Fibroblast of skin of back (primary cell): ENCODE measurements at regions not wholly inside any gene's neighbourhood (a gene's known extent, or its start where the extent isn't known, plus 50 kb on each side); places are given as distances from the start of the nearest gene placed in this dataset.
"Not testable (repeated sequence)": the region's sequence is repeated elsewhere in the genome, so short reads cannot be mapped to it uniquely, and the experiment has no call there.

ENCODE experiments used
- DNase-seq: peaks from one replicate; pipeline ENCODE4 v3.0.0-alpha.2; 2013

- DNase-seq = peak; percentile 84
These were observed 113.4 kb downstream of the FAM50B start for GRCh38 chr6:3962291-3963280.

DNA sequence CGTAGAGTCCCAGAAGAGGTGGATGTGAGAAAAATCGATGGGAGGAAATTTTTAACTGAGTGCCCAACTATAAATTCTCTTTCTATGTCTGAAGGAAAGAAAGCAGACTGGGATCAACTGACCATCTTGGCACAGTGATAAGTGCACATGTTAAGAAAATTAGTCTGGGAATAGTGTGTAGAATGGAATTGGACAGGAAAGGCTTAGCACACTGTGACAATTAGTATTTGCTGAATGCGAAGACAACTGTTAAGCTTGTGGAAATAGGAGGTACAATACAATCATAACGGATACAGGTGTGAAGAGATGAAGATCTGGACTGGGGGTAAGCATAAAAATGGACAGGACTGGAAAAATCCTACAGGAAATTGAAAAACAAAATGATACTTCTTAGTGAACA, 114.3 kb downstream of the FAM50B start:
- DNase-seq = no peak

DNA sequence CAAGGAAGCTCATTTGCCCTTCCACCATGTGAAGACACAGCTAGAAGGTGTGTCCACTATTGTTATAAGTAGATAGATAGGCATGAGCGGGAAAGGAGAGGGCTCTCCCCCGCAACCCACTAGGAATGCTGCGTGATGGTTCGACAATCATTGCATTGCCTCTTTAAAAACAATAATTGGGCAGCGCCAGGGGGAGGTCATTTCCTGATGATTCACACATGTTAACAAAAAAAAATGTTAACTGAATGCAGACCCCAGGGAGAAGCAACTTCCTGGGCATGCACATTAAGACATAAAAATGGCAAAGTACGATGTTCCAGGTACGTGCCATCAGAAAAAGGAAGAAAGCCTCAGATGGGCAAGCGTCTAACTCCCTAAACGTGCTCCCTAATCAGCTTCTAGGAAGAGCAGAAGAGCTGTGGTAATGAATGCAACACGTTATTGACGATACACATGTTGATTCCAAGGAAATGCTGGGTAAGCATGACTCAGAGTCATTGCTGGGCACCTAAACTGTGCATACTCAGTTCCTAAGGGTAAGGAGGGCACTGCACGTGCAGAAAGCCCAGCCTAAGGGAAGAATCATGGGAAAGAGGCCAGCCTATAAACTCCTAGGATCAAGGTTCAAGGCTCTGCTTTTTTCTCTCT, 113.7 kb downstream of the FAM217A start:
- peak; percentile 74 for DNase-seq

DNA sequence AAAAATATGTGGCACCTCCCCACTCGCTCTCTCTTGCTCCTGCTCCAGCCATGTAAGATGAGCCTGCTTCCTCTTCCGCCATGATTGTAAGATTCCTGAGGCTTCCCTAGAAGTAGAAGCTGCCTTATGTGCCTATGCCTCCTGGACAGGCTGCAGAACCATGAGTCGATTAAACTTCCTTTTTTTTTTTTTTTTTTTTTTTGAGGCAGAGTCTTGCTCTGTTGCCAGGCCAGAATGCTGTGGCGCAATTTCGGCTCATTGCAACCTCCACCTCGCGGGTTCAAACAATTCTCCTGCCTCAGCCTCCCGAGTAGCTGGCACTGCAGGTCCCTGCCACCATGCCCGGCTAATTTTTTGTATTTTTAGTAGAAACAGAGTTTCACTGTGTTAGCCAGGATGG, 112.5 kb downstream of the FAM217A start:
- DNase-seq = no peak

- no peak for DNase-seq
These were observed 108.8 kb downstream of the FAM217A start for GRCh38 chr6:3970097-3970496.

- DNase-seq = not testable (repeated sequence)
These were observed 105.8 kb downstream of the FAM217A start for GRCh38 chr6:3973152-3973551.

- DNase-seq = peak; percentile 96
These were observed 100.8 kb downstream of the FAM217A start for GRCh38 chr6:3977875-3978711.

DNA sequence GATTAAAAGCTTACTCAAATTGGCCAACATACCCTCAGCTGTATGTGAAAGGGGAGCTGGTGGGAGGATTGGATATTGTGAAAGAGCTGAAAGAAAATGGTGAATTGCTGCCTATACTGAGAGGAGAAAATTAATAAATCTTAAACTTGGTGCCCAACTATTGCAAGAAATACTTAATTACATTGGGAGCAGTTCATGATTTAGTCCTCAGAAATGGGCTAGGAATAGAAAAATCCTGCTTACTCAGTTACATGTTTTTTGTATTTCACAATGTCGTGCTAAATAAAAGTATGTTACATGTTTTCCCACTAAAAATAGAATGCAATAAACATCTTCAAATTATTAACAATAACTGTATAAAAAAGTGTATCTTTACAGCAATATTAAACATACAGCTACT, 100.0 kb downstream of the FAM217A start:
- DNase-seq = not testable (repeated sequence)

DNA sequence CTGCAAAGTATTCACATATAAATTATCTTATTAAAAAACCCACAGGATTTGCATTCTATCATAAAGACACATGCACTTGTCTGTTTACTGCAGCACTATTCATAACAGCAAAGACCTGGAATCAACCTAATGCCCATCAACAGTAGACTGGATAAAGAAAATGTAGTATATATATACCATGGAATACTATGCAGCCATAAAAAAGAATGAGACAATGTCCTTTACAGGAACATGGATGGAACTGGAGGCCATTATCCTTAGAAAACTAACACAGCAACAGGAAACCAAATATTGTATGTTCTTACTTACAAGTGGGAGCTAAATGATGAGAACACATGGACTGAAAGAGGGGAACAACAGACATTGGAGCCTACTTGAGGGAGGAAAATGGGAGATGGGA, 97.0 kb downstream of the FAM217A start:
- DNase-seq = no peak

GRCh38 chr6:3983778-3984177, 95.2 kb downstream of the FAM217A start:
- no peak for DNase-seq

- no peak for DNase-seq
These were observed 94.4 kb downstream of the FAM217A start for GRCh38 chr6:3984494-3984893.

GRCh38 chr6:3986241-3986640, 92.7 kb downstream of the FAM217A start:
- no peak for DNase-seq

DNA sequence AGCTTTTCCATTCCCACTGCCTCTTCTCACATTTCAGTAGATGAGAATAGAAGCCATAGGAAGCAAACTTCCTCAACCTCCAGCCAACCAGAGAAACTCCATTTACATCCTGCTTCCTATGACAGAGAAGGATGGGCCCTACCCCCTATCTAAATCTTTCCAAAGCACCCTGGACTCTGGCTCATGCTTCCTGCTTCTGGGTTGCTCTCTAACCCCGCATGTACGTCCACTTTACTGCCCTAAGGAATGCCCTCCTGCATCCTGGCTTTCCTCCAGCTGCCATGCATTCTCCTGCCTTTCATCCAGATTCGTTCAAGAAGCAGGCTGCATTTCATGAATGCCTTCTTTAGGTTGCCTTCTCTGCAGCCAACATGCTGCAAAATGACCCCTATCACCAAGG, 91.9 kb downstream of the FAM217A start:
- peak; percentile 68 for DNase-seq

DNA sequence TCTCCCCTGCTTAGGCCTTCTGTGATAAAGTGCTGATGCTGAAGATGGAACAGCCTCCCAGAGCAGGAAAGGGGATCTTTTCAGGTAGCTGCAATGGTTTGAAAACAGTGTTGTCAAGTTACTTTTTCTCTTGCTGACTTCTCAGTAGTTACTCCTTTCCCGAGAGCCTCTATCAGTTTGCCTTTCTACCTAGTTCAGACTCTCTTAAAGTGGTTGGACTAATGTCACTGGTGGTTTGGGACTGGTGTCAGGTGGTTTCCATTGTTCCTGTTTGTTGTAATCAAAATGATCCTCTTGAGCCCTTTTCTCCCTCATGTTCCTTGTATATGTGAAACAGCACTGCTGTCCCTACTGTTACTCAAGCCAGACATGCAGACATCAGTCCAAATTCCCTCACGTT, 91.4 kb downstream of the FAM217A start:
- DNase-seq = no peak

GRCh38 chr6:3990692-3991491, 88.0 kb downstream of the FAM217A start:
- DNase-seq = peak; percentile 88

- DNase-seq = no peak
These were observed 87.0 kb downstream of the FAM217A start for GRCh38 chr6:3991941-3992340.

DNA sequence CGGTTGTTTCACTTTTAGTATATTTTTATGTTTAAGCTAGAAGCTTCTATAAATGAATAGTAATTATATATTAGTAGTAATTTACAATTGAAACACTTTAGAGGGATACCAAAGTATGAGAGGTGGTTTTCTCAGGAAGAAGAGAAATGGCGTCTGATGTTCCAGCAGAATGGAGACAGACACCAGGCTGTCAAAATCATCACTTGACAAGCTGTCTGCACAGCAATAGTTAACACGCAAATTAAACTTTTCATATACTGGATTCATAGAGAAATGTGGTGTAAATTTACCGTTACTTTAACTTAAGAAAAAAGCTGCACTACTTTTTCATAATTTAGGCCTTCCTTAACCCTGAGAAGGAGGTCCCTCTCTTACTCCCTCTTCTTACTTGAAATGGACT, 82.6 kb downstream of the FAM217A start:
- no peak for DNase-seq

DNA sequence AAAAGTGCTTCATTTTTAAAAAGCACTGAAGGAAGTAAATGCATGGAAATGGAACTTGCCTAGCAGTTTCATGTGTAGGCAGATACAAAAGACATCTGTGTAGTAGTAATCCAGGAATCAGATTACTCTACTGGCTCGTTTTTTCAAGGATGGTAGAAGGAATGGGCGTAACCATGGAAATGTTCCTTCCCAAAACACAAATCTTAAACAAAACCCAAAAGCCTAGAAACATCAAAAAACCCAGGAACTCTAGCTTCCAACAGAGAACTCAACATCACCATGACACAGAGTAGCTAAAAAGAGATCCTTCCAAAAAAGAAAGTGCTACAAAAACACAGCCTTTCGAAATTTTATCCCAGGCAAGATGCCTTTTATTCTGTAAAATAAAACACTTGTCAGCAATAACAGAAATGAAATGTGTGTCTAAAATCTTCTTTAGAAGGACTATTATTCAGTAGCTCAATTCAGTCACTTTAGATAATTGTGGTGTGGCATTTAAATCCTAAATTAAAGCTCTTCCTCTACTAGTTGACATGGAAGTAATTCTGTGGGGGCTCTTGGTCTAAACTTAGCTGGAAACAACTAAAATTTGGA, 81.7 kb downstream of the FAM217A start:
- DNase-seq = peak; percentile 49

- DNase-seq = no peak
These were observed 78.9 kb downstream of the FAM217A start for GRCh38 chr6:3999800-4000661.

- no peak for DNase-seq
These were observed 74.7 kb downstream of the FAM217A start for GRCh38 chr6:4004249-4004648.
